SK-N-SH treated with all-trans-retinoic acid at 6 μM for 48 hours (cell line): ENCODE measurements at regions not wholly inside any gene's neighbourhood (a gene's known extent, or its start where the extent isn't known, plus 50 kb on each side); places are given as distances from the start of the nearest gene placed in this dataset.
"Not testable (repeated sequence)": the region's sequence is repeated elsewhere in the genome, so short reads cannot be mapped to it uniquely, and the experiment has no call there.

Source experiments
- ATAC-seq: fragments of 200-7000 bp; cut with Tn5 transposase; 3 replicates; pipeline ENCODE4 v1.9.1; 2020; ENCODE audit warnings: mild to moderate bottlenecking, moderate library complexity
- ARNTL ChIP-seq: fragments of 450-650 bp; formaldehyde crosslinking; IDR thresholded peaks from 2 replicates; pipeline ENCODE4 v1.5.0; 2020; ENCODE audit warnings: low read depth, mild to moderate bottlenecking, moderate library complexity, borderline replicate concordance
- BACH2 ChIP-seq: fragments of 250-450 bp; sonication (Bioruptor Pico); IDR thresholded peaks from 2 replicates; pipeline ENCODE4 v1.9.0; 2021; ENCODE audit warnings: mild to moderate bottlenecking, borderline replicate concordance
- CSDC2 ChIP-seq: fragments of 250-450 bp; sonication (Bioruptor Pico); IDR thresholded peaks from 2 replicates; pipeline ENCODE4 v1.5.0; 2020; ENCODE audit warnings: mild to moderate bottlenecking, moderate library complexity
- ESRRG ChIP-seq: fragments of 250-450 bp; sonication (Bioruptor Pico); IDR thresholded peaks from 2 replicates; pipeline ENCODE4 v1.6.1; 2021; ENCODE audit warnings: mild to moderate bottlenecking
- GLIS3 ChIP-seq: fragments of 250-450 bp; sonication (Bioruptor Pico); IDR thresholded peaks from 2 replicates; pipeline ENCODE4 v1.5.0; 2020; ENCODE audit warnings: mild to moderate bottlenecking, moderate library complexity
- ISL1 ChIP-seq: fragments of 250-450 bp; sonication (Bioruptor Pico); IDR thresholded peaks from 2 replicates; pipeline ENCODE4 v2.1.2; 2022; ENCODE audit warnings: mild to moderate bottlenecking, moderate library complexity
- OSR1 ChIP-seq: fragments of 250-450 bp; sonication (Bioruptor Pico); IDR thresholded peaks from 2 replicates; pipeline ENCODE4 v1.8.0; 2022; ENCODE audit warnings: moderate library complexity, mild to moderate bottlenecking, inconsistent platforms
- PPARA ChIP-seq: fragments of 250-450 bp; sonication (Bioruptor Pico); IDR thresholded peaks from 2 replicates; pipeline ENCODE4 v1.5.0; 2020; ENCODE audit warnings: mild to moderate bottlenecking, borderline replicate concordance
- SNAI2 ChIP-seq: fragments of 250-450 bp; sonication (Bioruptor Pico); IDR thresholded peaks from 2 replicates; pipeline ENCODE4 v1.5.0; 2020; ENCODE audit warnings: mild to moderate bottlenecking, moderate library complexity
- TCF4 ChIP-seq: fragments of 250-450 bp; sonication (Bioruptor Pico); IDR thresholded peaks from 2 replicates; pipeline ENCODE4 v1.8.0; 2021; ENCODE audit warnings: mild to moderate bottlenecking, moderate library complexity, borderline replicate concordance
- TOX ChIP-seq: fragments of 250-450 bp; sonication (Bioruptor Pico); IDR thresholded peaks from 2 replicates; pipeline ENCODE4 v1.8.0; 2021; ENCODE audit warnings: mild to moderate bottlenecking, moderate library complexity, borderline replicate concordance
- ZC3H10 ChIP-seq: fragments of 250-450 bp; sonication (Bioruptor Pico); IDR thresholded peaks from 2 replicates; pipeline ENCODE4 v1.5.1; 2021; ENCODE audit warnings: mild to moderate bottlenecking, moderate library complexity
- ZFP30 ChIP-seq: fragments of 450-650 bp; formaldehyde crosslinking; IDR thresholded peaks from 2 replicates; pipeline ENCODE4 v1.5.0; 2022; ENCODE audit warnings: mild to moderate bottlenecking, moderate library complexity
- ZNF565 ChIP-seq: fragments of 450-650 bp; formaldehyde crosslinking; conservative IDR thresholded peaks from 2 replicates; pipeline ENCODE4 v1.5.0; 2020; ENCODE audit warnings: low read depth, mild to moderate bottlenecking, moderate library complexity
- ZNF70 ChIP-seq: fragments of 450-650 bp; formaldehyde crosslinking; IDR thresholded peaks from 2 replicates; pipeline ENCODE4 v1.5.0; 2020; ENCODE audit warnings: mild to moderate bottlenecking, moderate library complexity
- ZNF8 ChIP-seq: fragments of 450-650 bp; formaldehyde crosslinking; IDR thresholded peaks from 2 replicates; pipeline ENCODE4 v1.5.0; 2020; ENCODE audit warnings: mild to moderate bottlenecking, moderate library complexity
- TF ChIP-seq, protein P1 (sequence below): fragments of 250-450 bp; sonication (Bioruptor Pico); IDR thresholded peaks from 2 replicates; pipeline ENCODE4 v1.8.0; 2021; ENCODE audit warnings: low read depth, mild to moderate bottlenecking, moderate library complexity, borderline replicate concordance
- TF ChIP-seq, protein P2 (sequence below): fragments of 250-450 bp; sonication (Bioruptor Pico); IDR thresholded peaks from 2 replicates; pipeline ENCODE4 v1.5.1; 2020; ENCODE audit warnings: low read depth, mild to moderate bottlenecking, moderate library complexity
- TF ChIP-seq, protein P3 (sequence below): fragments of 250-450 bp; sonication (Bioruptor Pico); IDR thresholded peaks from 2 replicates; pipeline ENCODE4 v1.8.0; 2020; ENCODE audit warnings: mild to moderate bottlenecking, moderate library complexity, borderline replicate concordance
- TF ChIP-seq, protein P4 (sequence below): fragments of 250-450 bp; sonication (Bioruptor Pico); IDR thresholded peaks from 2 replicates; pipeline ENCODE4 v1.5.0; 2020; ENCODE audit warnings: mild to moderate bottlenecking, moderate library complexity

GRCh38 chr21:9760398-9761074 is 760.8 kb upstream of the TPTE start:
- ATAC-seq, result no peak
- TF ChIP-seq SNAI2, result no peak
- TF ChIP-seq, protein P1, sequence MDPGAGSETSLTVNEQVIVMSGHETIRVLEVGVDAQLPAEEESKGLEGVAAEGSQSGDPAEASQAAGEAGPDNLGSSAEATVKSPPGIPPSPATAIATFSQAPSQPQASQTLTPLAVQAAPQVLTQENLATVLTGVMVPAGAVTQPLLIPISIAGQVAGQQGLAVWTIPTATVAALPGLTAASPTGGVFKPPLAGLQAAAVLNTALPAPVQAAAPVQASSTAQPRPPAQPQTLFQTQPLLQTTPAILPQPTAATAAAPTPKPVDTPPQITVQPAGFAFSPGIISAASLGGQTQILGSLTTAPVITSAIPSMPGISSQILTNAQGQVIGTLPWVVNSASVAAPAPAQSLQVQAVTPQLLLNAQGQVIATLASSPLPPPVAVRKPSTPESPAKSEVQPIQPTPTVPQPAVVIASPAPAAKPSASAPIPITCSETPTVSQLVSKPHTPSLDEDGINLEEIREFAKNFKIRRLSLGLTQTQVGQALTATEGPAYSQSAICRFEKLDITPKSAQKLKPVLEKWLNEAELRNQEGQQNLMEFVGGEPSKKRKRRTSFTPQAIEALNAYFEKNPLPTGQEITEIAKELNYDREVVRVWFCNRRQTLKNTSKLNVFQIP (CRISPR knock-in tag), result no peak
- TF ChIP-seq ZFP30, result no peak
- TF ChIP-seq TOX, result no peak
- TF ChIP-seq, protein P2, sequence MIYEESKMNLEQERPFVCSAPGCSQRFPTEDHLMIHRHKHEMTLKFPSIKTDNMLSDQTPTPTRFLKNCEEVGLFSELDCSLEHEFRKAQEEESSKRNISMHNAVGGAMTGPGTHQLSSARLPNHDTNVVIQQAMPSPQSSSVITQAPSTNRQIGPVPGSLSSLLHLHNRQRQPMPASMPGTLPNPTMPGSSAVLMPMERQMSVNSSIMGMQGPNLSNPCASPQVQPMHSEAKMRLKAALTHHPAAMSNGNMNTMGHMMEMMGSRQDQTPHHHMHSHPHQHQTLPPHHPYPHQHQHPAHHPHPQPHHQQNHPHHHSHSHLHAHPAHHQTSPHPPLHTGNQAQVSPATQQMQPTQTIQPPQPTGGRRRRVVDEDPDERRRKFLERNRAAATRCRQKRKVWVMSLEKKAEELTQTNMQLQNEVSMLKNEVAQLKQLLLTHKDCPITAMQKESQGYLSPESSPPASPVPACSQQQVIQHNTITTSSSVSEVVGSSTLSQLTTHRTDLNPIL (CRISPR knock-in tag), result no peak
- TF ChIP-seq ZNF8 (CRISPR knock-in tag), result no peak
- TF ChIP-seq, protein P3, sequence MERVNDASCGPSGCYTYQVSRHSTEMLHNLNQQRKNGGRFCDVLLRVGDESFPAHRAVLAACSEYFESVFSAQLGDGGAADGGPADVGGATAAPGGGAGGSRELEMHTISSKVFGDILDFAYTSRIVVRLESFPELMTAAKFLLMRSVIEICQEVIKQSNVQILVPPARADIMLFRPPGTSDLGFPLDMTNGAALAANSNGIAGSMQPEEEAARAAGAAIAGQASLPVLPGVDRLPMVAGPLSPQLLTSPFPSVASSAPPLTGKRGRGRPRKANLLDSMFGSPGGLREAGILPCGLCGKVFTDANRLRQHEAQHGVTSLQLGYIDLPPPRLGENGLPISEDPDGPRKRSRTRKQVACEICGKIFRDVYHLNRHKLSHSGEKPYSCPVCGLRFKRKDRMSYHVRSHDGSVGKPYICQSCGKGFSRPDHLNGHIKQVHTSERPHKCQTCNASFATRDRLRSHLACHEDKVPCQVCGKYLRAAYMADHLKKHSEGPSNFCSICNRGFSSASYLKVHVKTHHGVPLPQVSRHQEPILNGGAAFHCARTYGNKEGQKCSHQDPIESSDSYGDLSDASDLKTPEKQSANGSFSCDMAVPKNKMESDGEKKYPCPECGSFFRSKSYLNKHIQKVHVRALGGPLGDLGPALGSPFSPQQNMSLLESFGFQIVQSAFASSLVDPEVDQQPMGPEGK (CRISPR knock-in tag), result no peak
- TF ChIP-seq ISL1 (CRISPR knock-in tag), result no peak
- no peak for TF ChIP-seq BACH2

DNA sequence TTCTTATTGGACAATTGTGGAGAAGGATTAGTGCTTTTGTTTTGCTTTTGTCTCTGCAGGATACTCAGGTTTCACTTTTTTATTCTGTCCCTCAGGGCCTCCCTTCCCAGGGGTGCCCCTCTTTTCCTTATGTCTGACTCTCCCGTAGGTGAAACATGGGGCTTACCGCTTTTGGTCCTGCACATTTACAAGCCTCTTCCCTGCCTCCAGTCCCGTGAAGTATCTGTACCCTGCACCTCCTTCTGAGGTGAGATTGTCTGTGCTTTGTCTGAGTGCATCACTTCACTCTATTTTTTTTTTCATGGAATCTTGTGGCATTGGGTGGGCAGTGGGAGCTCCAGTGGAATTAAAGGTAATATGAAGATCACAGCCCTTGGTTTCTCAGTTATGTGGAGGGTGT is 758.1 kb upstream of the TPTE start:
- ATAC-seq, result no peak
- TF ChIP-seq PPARA (CRISPR knock-in tag) (no peak), ISL1 (CRISPR knock-in tag) (no peak), ESRRG (CRISPR knock-in tag) (no peak), TOX (no peak), OSR1 (CRISPR knock-in tag) (no peak), ZNF8 (CRISPR knock-in tag) (no peak), ZFP30 (no peak), SNAI2 (no peak), ZNF565 (CRISPR knock-in tag) (no peak), ZC3H10 (CRISPR knock-in tag) (no peak), BACH2 (no peak)
- TF ChIP-seq, protein P2 (CRISPR knock-in tag), result no peak

- TF ChIP-seq ZNF565 (CRISPR knock-in tag), result no peak
- TF ChIP-seq GLIS3 (CRISPR knock-in tag), result no peak
- TF ChIP-seq ZNF70, result no peak
- TF ChIP-seq, protein P1 (CRISPR knock-in tag), result no peak
- no peak for TF ChIP-seq ESRRG (CRISPR knock-in tag)
- no peak for TF ChIP-seq TCF4 (CRISPR knock-in tag)
- no peak for TF ChIP-seq ZFP30
- TF ChIP-seq CSDC2, result no peak
- no peak for TF ChIP-seq ARNTL (CRISPR knock-in tag)
- TF ChIP-seq, protein P4, sequence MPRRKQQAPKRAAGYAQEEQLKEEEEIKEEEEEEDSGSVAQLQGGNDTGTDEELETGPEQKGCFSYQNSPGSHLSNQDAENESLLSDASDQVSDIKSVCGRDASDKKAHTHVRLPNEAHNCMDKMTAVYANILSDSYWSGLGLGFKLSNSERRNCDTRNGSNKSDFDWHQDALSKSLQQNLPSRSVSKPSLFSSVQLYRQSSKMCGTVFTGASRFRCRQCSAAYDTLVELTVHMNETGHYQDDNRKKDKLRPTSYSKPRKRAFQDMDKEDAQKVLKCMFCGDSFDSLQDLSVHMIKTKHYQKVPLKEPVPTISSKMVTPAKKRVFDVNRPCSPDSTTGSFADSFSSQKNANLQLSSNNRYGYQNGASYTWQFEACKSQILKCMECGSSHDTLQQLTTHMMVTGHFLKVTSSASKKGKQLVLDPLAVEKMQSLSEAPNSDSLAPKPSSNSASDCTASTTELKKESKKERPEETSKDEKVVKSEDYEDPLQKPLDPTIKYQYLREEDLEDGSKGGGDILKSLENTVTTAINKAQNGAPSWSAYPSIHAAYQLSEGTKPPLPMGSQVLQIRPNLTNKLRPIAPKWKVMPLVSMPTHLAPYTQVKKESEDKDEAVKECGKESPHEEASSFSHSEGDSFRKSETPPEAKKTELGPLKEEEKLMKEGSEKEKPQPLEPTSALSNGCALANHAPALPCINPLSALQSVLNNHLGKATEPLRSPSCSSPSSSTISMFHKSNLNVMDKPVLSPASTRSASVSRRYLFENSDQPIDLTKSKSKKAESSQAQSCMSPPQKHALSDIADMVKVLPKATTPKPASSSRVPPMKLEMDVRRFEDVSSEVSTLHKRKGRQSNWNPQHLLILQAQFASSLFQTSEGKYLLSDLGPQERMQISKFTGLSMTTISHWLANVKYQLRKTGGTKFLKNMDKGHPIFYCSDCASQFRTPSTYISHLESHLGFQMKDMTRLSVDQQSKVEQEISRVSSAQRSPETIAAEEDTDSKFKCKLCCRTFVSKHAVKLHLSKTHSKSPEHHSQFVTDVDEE (CRISPR knock-in tag), result no peak
- TF ChIP-seq BACH2, result no peak
- no peak for TF ChIP-seq ZC3H10 (CRISPR knock-in tag)
- no peak for TF ChIP-seq PPARA (CRISPR knock-in tag)
- ATAC-seq, result no peak
Observed at GRCh38 chr21:9763807-9764206, 757.6 kb upstream of the TPTE start.

DNA sequence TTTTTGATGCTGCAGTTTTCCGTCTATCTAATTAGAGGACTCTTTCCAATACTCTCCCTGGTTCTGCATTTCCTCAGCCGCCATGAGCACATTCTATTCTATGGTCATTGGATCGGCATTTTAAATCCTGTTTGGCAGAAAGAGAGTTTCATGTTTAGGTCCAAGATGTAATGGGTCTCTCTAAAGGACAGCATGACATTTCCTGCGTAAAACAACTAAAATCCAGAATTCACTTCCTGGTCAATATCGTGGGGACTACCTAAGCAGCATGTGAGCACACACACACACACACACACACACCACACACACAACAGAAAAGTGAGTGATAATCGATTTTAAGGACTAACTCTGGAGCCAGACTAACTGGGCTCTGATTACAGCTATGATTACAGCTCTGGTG is 757.1 kb upstream of the TPTE start:
- not testable (repeated sequence) for ATAC-seq

DNA sequence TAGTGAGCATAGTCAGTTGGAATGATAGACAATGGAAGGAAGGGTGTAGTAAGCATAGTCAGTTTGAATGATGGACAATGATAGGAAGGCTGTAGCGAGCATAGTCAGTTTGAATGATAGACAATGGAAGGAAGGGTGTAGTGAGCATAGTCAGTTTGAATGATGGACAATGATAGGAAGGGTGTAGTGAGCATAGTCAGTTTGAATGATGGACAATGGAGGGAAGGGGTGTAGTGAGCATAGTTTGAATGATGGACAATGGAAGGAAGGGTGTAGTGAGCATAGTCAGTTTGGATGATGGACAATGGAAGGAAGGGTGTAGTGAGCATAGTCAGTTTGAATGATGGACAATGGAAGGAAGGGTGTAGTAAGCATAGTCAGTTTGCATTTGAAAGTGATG is 755.8 kb upstream of the TPTE start:
- not testable (repeated sequence) for ATAC-seq

DNA sequence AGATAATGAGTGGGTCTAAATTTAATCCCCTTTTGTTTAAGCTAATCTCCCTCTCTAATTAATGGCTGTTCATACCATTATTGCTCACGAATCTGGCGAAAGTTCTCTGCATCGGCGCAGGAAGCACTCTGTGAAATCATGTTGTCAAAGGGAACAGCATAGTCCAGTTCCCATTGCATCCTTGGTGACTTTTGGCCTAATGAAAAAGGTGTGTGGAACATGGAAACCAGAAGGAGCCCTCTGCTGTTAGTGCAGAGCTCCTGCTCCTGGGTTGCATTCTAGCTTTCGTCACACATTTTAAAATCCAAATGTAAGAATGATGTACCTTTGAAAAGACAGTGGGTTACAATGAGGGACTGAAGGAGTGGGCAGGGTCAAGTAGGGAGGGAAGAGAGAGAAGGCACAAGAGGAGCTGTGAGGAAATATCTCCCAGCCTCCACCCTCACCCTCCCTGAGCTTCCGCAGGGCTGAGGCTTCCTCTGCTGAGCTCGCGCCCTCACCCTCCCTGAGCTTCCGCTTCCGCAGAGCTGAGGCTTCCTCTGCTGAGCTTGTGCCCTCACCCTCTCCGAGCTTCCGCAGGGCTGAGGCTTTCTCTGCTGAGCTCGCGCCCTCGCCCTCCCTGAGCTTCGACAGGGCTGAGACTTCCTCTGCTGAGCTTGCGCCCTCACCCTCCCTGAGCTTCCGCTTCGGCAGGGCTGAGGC is 754.3 kb upstream of the TPTE start:
- ATAC-seq, result peak; percentile 55
